Activated T-helper 1 cell treated with Interleukin-2 at 50 U/mL for 16 hours (primary cell): ENCODE measurements at regions not wholly inside any gene's neighbourhood (a gene's known extent, or its start where the extent isn't known, plus 50 kb on each side); places are given as distances from the start of the nearest gene placed in this dataset.

Experiments used
- DNase-seq: peaks from one replicate; pipeline ENCODE4 v3.0.0-alpha.2; 2020; ENCODE audit warnings: low read depth

GRCh38 chr14:89017417-89017816 is 193.0 kb downstream of the TTC8 start:
- no peak for DNase-seq

- no peak for DNase-seq
Observed at GRCh38 chr14:89022274-89022673, 197.8 kb downstream of the TTC8 start.

- DNase-seq = no peak
Observed at GRCh38 chr14:89024691-89025090, 200.2 kb downstream of the TTC8 start.

- no peak for DNase-seq
Observed at GRCh38 chr14:89025561-89026236, 201.2 kb downstream of the TTC8 start.

GRCh38 chr14:89027097-89027740 is 202.8 kb downstream of the TTC8 start:
- peak; percentile 47 for DNase-seq

GRCh38 chr14:89028462-89029134 is 204.1 kb downstream of the TTC8 start:
- DNase-seq = no peak

- no peak for DNase-seq
Observed at GRCh38 chr14:89029961-89030694, 205.7 kb downstream of the TTC8 start.

GRCh38 chr14:89030921-89031320 is 206.5 kb downstream of the TTC8 start:
- DNase-seq = no peak

GRCh38 chr14:89032086-89032649 is 207.7 kb downstream of the TTC8 start:
- no peak for DNase-seq

- no peak for DNase-seq
Observed at GRCh38 chr14:89033756-89034155, 209.3 kb downstream of the TTC8 start.

GRCh38 chr14:89036371-89036770 is 211.9 kb downstream of the TTC8 start:
- no peak for DNase-seq

GRCh38 chr14:89037065-89037464 is 212.6 kb downstream of the TTC8 start:
- DNase-seq = no peak

- no peak for DNase-seq
Observed at GRCh38 chr14:89040080-89040459, 215.6 kb downstream of the TTC8 start.

GRCh38 chr14:89040460-89041256 is 216.2 kb downstream of the TTC8 start:
- DNase-seq = peak; percentile 59

GRCh38 chr14:89041257-89041582 is 216.8 kb downstream of the TTC8 start:
- DNase-seq = no peak

- DNase-seq = no peak
Observed at GRCh38 chr14:89042021-89042420, 217.6 kb downstream of the TTC8 start.

GRCh38 chr14:89053303-89053702 is 228.9 kb downstream of the TTC8 start:
- no peak for DNase-seq

- no peak for DNase-seq
Observed at GRCh38 chr14:89056394-89056793, 231.9 kb downstream of the TTC8 start.

- no peak for DNase-seq
Observed at GRCh38 chr14:89058697-89059096, 234.2 kb downstream of the TTC8 start.

- no peak for DNase-seq
Observed at GRCh38 chr14:89060191-89060590, 235.7 kb downstream of the TTC8 start.

- no peak for DNase-seq
Observed at GRCh38 chr14:89061696-89062095, 237.2 kb downstream of the TTC8 start.

GRCh38 chr14:89065879-89066278 is 241.4 kb downstream of the TTC8 start:
- no peak for DNase-seq
